ENCODE measurements at regions not wholly inside any gene's neighbourhood (a gene's known extent, or its start where the extent isn't known, plus 50 kb on each side); places are given as distances from the start of the nearest gene placed in this dataset.

- ATAC-seq: no peak
- TF ChIP-seq SNAI2 (CRISPR knock-in tag; IDR thresholded peaks at IDR 0.05) (no peak), BACH2 (CRISPR knock-in tag; IDR thresholded peaks at IDR 0.05; ENCODE audit: borderline replicate concordance) (no peak), ESRRG (CRISPR knock-in tag; IDR thresholded peaks at IDR 0.05) (no peak), ZC3H10 (CRISPR knock-in tag; IDR thresholded peaks at IDR 0.05) (no peak), ISL1 (CRISPR knock-in tag; IDR thresholded peaks at IDR 0.05) (no peak), POU6F1 (CRISPR knock-in tag; IDR thresholded peaks at IDR 0.05; ENCODE audit: borderline replicate concordance, low read depth) (no peak), TSHZ2 (CRISPR knock-in tag; IDR thresholded peaks at IDR 0.05) (no peak), ZNF70 (CRISPR knock-in tag; IDR thresholded peaks at IDR 0.05) (no peak), ARNTL (CRISPR knock-in tag; IDR thresholded peaks at IDR 0.05; ENCODE audit: borderline replicate concordance, low read depth) (no peak), ZNF8 (CRISPR knock-in tag; IDR thresholded peaks at IDR 0.05) (no peak), TCF4 (CRISPR knock-in tag; IDR thresholded peaks at IDR 0.05; ENCODE audit: borderline replicate concordance) (no peak), CSDC2 (CRISPR knock-in tag; IDR thresholded peaks at IDR 0.05) (no peak), PATZ1 (CRISPR knock-in tag; IDR thresholded peaks at IDR 0.05; ENCODE audit: borderline replicate concordance) (no peak), ZFP3 (CRISPR knock-in tag; IDR thresholded peaks at IDR 0.05) (no peak), ZNF565 (CRISPR knock-in tag; conservative IDR thresholded peaks at IDR 0.05; ENCODE audit: low read depth) (no peak), CREB5 (CRISPR knock-in tag; IDR thresholded peaks at IDR 0.05; ENCODE audit: low read depth) (no peak), RARB (CRISPR knock-in tag; IDR thresholded peaks at IDR 0.05) (no peak), CSRNP3 (CRISPR knock-in tag; IDR thresholded peaks at IDR 0.05) (no peak)
These were observed 219.7 kb upstream of the RUNX1 start for GRCh38 chr21:35268817-35269216.

GRCh38 chr21:35268261-35268660 lies 219.2 kb upstream of the RUNX1 start:
- TF ChIP-seq ZNF70 (CRISPR knock-in tag; IDR thresholded peaks at IDR 0.05): no peak
- no peak for TF ChIP-seq OSR1 (CRISPR knock-in tag; IDR thresholded peaks at IDR 0.05)
- no peak for TF ChIP-seq GLIS3 (CRISPR knock-in tag; IDR thresholded peaks at IDR 0.05)
- ATAC-seq: no peak

- no peak for ATAC-seq
- TF ChIP-seq ZNF565 (CRISPR knock-in tag; conservative IDR thresholded peaks at IDR 0.05; ENCODE audit: low read depth) (no peak), CSDC2 (CRISPR knock-in tag; IDR thresholded peaks at IDR 0.05) (no peak), BACH2 (CRISPR knock-in tag; IDR thresholded peaks at IDR 0.05; ENCODE audit: borderline replicate concordance) (no peak), ZNF70 (CRISPR knock-in tag; IDR thresholded peaks at IDR 0.05) (no peak), CSRNP3 (CRISPR knock-in tag; IDR thresholded peaks at IDR 0.05) (no peak), ZFP3 (CRISPR knock-in tag; IDR thresholded peaks at IDR 0.05) (no peak), GLIS3 (CRISPR knock-in tag; IDR thresholded peaks at IDR 0.05) (no peak), PATZ1 (CRISPR knock-in tag; IDR thresholded peaks at IDR 0.05; ENCODE audit: borderline replicate concordance) (no peak), RARB (CRISPR knock-in tag; IDR thresholded peaks at IDR 0.05) (no peak), TCF4 (CRISPR knock-in tag; IDR thresholded peaks at IDR 0.05; ENCODE audit: borderline replicate concordance) (no peak), SNAI2 (CRISPR knock-in tag; IDR thresholded peaks at IDR 0.05) (no peak), POU6F1 (CRISPR knock-in tag; IDR thresholded peaks at IDR 0.05; ENCODE audit: borderline replicate concordance, low read depth) (no peak), ARNTL (CRISPR knock-in tag; IDR thresholded peaks at IDR 0.05; ENCODE audit: borderline replicate concordance, low read depth) (no peak), ESRRG (CRISPR knock-in tag; IDR thresholded peaks at IDR 0.05) (no peak), CREB5 (CRISPR knock-in tag; IDR thresholded peaks at IDR 0.05; ENCODE audit: low read depth) (no peak), ZNF8 (CRISPR knock-in tag; IDR thresholded peaks at IDR 0.05) (no peak)
These were observed 217.4 kb upstream of the RUNX1 start for GRCh38 chr21:35266546-35266945.

All from SK-N-SH treated with all-trans-retinoic acid at 6 μM for 48 hours (cell line).